SU-DHL-6 (cell line): ENCODE measurements at regions not wholly inside any gene's neighbourhood (a gene's known extent, or its start where the extent isn't known, plus 50 kb on each side); places are given as distances from the start of the nearest gene placed in this dataset.

Experiments used
- EZH2phosphoT487 ChIP-seq: fragments of 200-600 bp; sonication (generic), shearing (Covaris generic); conservative IDR thresholded peaks from 2 replicates; pipeline ENCODE4 v1.6.1; 2018; ENCODE audit warnings: mild to moderate bottlenecking, antibody characterized with exemption, low read length, moderate library complexity, mixed read lengths
- TF ChIP-seq, protein P1 (sequence below): fragments of 200-600 bp; sonication (generic); IDR thresholded peaks from one replicate; pipeline ENCODE4 v1.5.1; 2017; ENCODE audit warnings: antibody characterized with exemption, mild to moderate bottlenecking, low read length, moderate library complexity; ENCODE audit not compliant: insufficient read depth, poor library complexity, severe bottlenecking

DNA sequence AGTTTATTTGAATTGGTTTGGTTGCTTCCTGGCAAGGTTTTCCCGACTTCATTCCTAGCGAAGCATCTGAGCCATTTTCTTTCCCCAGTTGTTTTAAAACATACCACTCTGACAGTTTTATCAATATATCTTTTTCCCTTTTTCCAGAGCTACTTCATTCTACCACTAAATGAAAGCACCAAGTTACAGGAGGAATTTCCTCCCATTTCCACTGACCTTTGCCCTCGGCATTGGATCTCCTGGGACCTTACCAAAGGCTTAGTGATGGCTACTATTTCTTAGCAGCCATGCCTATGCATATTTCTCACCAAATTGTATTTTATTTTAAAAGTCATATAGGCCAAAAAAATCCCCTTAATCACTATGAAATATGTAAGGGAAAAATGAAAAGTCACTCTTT is 150.5 kb downstream of the ZNF330 start:
- TF ChIP-seq, protein P1, sequence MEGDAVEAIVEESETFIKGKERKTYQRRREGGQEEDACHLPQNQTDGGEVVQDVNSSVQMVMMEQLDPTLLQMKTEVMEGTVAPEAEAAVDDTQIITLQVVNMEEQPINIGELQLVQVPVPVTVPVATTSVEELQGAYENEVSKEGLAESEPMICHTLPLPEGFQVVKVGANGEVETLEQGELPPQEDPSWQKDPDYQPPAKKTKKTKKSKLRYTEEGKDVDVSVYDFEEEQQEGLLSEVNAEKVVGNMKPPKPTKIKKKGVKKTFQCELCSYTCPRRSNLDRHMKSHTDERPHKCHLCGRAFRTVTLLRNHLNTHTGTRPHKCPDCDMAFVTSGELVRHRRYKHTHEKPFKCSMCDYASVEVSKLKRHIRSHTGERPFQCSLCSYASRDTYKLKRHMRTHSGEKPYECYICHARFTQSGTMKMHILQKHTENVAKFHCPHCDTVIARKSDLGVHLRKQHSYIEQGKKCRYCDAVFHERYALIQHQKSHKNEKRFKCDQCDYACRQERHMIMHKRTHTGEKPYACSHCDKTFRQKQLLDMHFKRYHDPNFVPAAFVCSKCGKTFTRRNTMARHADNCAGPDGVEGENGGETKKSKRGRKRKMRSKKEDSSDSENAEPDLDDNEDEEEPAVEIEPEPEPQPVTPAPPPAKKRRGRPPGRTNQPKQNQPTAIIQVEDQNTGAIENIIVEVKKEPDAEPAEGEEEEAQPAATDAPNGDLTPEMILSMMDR: no peak
- no peak for TF ChIP-seq EZH2phosphoT487
